Activated T-cell treated with anti-CD3 and anti-CD28 coated beads, Interleukin-2, amount 50 U/mL, for 72 hours (primary cell): ENCODE measurements at regions not wholly inside any gene's neighbourhood (a gene's known extent, or its start where the extent isn't known, plus 50 kb on each side); places are given as distances from the start of the nearest gene placed in this dataset.

Experiments
- ATAC-seq, 2 donors: fragments of 150-1000 bp; cut with Tn5 transposase; replicated peaks in 1 of 2; 2 replicates each; pipeline ENCODE4 v1.10.0; 2021; ENCODE audit warnings: moderate library complexity in 2 of 2, mild to moderate bottlenecking in 1 of 2
- DNase-seq, 2 donors: peaks; one replicate each; pipeline ENCODE4 v3.0.0; 2021 to 2022; ENCODE audit warnings: mixed read lengths in 1 of 2
- H3K27ac Mint-ChIP-seq: one replicate; pipeline ENCODE4 v1.8.0; 2022; ENCODE audit warnings: mild to moderate bottlenecking, moderate library complexity, mixed read lengths
- H3K27me3 Mint-ChIP-seq: one replicate; pipeline ENCODE4 v1.8.0; 2022; ENCODE audit warnings: low read depth, mixed read lengths
- H3K36me3 Mint-ChIP-seq, 2 donors: one replicate each; pipeline ENCODE4 v1.8.0; 2022; ENCODE audit warnings: mixed read lengths in 2 of 2, mild to moderate bottlenecking in 1 of 2; ENCODE audit not compliant: insufficient read depth in 2 of 2
- H3K4me1 Mint-ChIP-seq: one replicate; pipeline ENCODE4 v1.8.0; 2022; ENCODE audit warnings: low read depth, mixed read lengths
- H3K4me3 Mint-ChIP-seq, 2 donors: one replicate each; pipeline ENCODE4 v1.8.0; 2022; ENCODE audit warnings: mild to moderate bottlenecking in 2 of 2, mixed read lengths in 2 of 2, moderate library complexity in 2 of 2
- H3K9me3 Mint-ChIP-seq, 2 donors: one replicate each; pipeline ENCODE4 v1.8.0; 2022; ENCODE audit warnings: mixed read lengths in 2 of 2

- Mint-ChIP-seq H3K27me3 (no peaks in the 10 kb centered on the region), H3K36me3 (peaks cover 0 to 4% of the 10 kb centered on the region in 2 donors), H3K27ac (no peak overlapping the region), H3K4me3 (no peak overlapping the region), H3K4me1 (no peaks in the 10 kb centered on the region), H3K9me3 (peaks cover 4 to 5% of the 10 kb centered on the region in 2 donors)
- DNase-seq (no peak), ATAC-seq (no peak)
Measured at GRCh38 chr15:81987628-81988027, 58.2 kb downstream of the MEX3B start.

DNA sequence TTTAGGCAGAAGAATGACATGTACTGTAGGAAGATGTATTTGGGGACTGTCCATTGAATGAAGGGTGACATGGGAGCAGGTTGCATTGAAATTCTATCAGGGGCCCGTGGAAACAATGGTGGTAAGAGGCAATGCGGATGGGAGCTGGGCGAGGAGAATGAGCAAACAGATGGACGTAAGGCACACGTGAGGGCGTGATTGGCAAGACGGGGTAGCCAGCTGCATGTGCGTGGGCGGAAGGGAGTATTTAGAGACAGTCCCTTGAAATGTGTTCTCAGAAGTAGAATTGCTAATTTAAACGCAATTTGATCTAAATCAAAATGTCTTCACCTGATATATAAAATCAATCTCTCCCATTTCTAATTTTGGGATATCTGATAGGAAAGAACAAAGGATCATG is 62.3 kb downstream of the MEX3B start:
- Mint-ChIP-seq H3K4me3 (no peak overlapping the region), H3K4me1 (no peaks in the 10 kb centered on the region), H3K27ac (no peak overlapping the region), H3K27me3 (no peaks in the 10 kb centered on the region), H3K9me3 (peaks cover 0 to 1% of the 10 kb centered on the region in 2 donors), H3K36me3 (no peaks in the 10 kb centered on the region)
- DNase-seq, result no peak
- ATAC-seq, result no peak

DNA sequence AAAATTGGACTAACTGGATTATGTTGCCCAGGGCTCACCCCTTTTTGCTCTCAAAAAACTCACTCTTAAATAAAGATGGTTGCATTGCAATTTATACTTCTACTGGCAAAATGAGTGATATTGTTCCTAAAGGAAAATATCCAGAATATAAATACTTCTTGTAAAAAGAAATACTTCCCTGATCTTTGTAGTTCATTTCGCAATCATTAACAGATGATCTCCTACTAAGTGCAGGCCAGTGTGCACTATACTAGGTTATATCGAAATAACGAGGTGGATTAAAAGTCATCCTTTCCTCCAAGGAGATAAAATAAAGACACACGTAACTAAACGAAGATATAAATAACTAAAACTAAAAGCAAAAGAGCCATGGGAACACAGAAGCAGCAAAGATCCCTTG is 63.0 kb downstream of the MEX3B start:
- no peak overlapping the region for H3K27ac Mint-ChIP-seq
- peaks cover 0 to 2% of the 10 kb centered on the region in 2 donors for H3K36me3 Mint-ChIP-seq
- H3K4me3 Mint-ChIP-seq, result no peak overlapping the region
- H3K27me3 Mint-ChIP-seq, result no peaks in the 10 kb centered on the region
- ATAC-seq, result no peak
- no peak for DNase-seq
- H3K9me3 Mint-ChIP-seq, result peaks cover 5% of the 10 kb centered on the region in 2 donors
- no peaks in the 10 kb centered on the region for H3K4me1 Mint-ChIP-seq

GRCh38 chr15:81981908-81982307 is 63.9 kb downstream of the MEX3B start:
- peaks cover 0 to 2% of the 10 kb centered on the region in 2 donors for H3K36me3 Mint-ChIP-seq
- H3K9me3 Mint-ChIP-seq, result peaks cover 8% of the 10 kb centered on the region in 2 donors
- H3K4me1 Mint-ChIP-seq, result no peaks in the 10 kb centered on the region
- H3K4me3 Mint-ChIP-seq, result no peak overlapping the region
- ATAC-seq (no peak), DNase-seq (no peak)
- no peaks in the 10 kb centered on the region for H3K27me3 Mint-ChIP-seq
- H3K27ac Mint-ChIP-seq, result no peak overlapping the region

DNA sequence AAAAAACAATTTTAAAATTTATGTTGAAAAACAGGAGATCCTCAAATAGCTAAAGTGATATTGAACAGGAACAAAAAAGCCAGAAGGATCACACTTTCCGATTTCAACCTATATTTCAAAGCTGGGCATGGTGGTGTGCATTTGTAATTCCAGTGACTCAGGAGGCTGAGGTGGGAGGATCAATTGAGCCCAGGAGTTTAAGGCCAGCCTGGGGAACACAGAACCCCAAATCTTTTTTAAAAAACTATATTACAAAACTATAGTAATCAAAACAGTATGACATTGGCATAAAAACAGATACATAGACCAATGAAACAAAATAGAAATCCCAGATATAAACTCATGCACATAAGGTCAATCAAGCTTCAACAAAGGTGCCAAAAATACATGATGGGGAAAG is 68.4 kb downstream of the MEX3B start:
- peaks cover 2 to 9% of the 10 kb centered on the region in 2 donors for H3K36me3 Mint-ChIP-seq
- no peaks in the 10 kb centered on the region for H3K27me3 Mint-ChIP-seq
- ATAC-seq (no peak), DNase-seq (no peak)
- no peaks in the 10 kb centered on the region for H3K4me1 Mint-ChIP-seq
- no peak overlapping the region for H3K27ac Mint-ChIP-seq
- no peak overlapping the region for H3K4me3 Mint-ChIP-seq
- H3K9me3 Mint-ChIP-seq, result peaks cover 14 to 16% of the 10 kb centered on the region in 2 donors

GRCh38 chr15:81968691-81969090 is 77.1 kb downstream of the MEX3B start:
- no peak for ATAC-seq
- peaks cover 2 to 5% of the 10 kb centered on the region in 2 donors for H3K36me3 Mint-ChIP-seq
- H3K4me3 Mint-ChIP-seq, result no peak overlapping the region
- no peak overlapping the region for H3K27ac Mint-ChIP-seq
- H3K9me3 Mint-ChIP-seq, result peaks cover 3 to 5% of the 10 kb centered on the region in 2 donors
- H3K27me3 Mint-ChIP-seq, result peaks cover 2% of the 10 kb centered on the region
- DNase-seq, result no peak
- no peaks in the 10 kb centered on the region for H3K4me1 Mint-ChIP-seq

DNA sequence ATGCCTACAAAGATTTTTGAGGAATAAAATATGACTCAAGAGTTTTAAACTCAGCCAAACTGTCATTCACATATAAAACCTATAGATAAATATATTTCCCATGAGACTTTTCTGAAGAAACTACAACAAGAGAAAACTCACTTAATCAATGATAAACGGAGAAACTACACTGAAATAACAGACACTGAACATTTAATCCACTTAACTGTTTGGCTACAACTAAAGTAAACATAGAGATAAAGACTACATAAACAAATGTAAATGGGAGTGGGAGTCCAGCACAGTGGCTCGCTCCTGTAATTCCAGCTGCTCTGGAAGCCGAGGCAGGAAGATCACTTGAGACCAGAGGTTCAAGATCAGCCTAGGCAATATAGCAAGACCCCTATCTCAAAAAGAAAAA is 79.2 kb downstream of the MEX3B start:
- no peak for DNase-seq
- no peaks in the 10 kb centered on the region for H3K36me3 Mint-ChIP-seq
- no peaks in the 10 kb centered on the region for H3K4me1 Mint-ChIP-seq
- H3K4me3 Mint-ChIP-seq, result no peak overlapping the region
- no peak overlapping the region for H3K27ac Mint-ChIP-seq
- no peak for ATAC-seq
- no peaks in the 10 kb centered on the region for H3K9me3 Mint-ChIP-seq
- peaks cover 7% of the 10 kb centered on the region for H3K27me3 Mint-ChIP-seq

DNA sequence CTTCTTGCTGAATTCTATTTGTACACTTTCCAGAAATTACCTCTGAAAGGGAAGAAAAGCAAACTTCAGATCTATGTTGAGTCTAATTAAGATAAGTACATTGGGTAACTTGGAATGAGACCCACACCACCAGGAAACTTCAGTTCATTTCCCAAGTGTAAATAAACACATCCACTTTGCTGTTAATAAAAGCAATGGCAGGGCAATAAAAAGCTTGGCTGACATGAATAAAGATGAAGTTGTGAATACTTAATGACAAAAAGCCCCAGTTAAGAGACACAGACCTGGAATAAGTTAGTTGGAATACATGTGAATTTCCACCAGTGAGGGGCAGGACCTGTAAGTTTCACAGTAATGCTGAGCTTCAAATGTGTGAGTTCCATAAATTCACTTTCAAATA is 83.3 kb downstream of the MEX3B start:
- H3K9me3 Mint-ChIP-seq, result no peaks in the 10 kb centered on the region
- H3K36me3 Mint-ChIP-seq, result no peaks in the 10 kb centered on the region

GRCh38 chr15:81959196-81959595 is 86.6 kb downstream of the MEX3B start:
- ATAC-seq (no peak), DNase-seq (no peak)
- Mint-ChIP-seq H3K27me3 (peaks cover 7% of the 10 kb centered on the region), H3K27ac (no peak overlapping the region), H3K36me3 (no peaks in the 10 kb centered on the region), H3K4me3 (no peak overlapping the region), H3K4me1 (no peaks in the 10 kb centered on the region), H3K9me3 (no peaks in the 10 kb centered on the region)

More for the DNA sequence above, 83.3 kb downstream of the MEX3B start:
- ATAC-seq (no peak), DNase-seq (no peak)
- Mint-ChIP-seq H3K4me3 (no peak overlapping the region), H3K4me1 (no peaks in the 10 kb centered on the region), H3K27me3 (peaks cover 7% of the 10 kb centered on the region), H3K27ac (no peak overlapping the region)

DNA sequence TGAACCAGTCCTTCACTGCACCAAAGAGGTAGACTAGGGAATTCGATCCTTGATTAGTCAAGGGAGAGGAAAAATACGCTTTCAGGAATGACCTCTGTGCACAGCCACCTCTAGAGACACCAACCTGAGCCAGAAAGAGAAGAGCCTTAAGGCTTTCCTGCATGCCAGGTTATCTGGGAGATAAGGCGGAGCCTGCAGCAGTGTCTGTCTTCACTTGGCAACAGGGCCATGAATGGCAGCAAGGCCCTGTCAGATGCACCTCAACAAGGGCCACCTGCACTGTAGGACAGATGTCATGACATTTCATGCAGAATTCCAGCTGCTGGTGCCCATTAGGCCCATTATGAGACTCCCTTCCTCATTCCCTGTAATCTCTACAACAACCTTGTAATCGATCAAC is 88.1 kb downstream of the MEX3B start:
- H3K36me3 Mint-ChIP-seq, result no peaks in the 10 kb centered on the region
- H3K27me3 Mint-ChIP-seq, result no peaks in the 10 kb centered on the region
- ATAC-seq (no peak), DNase-seq (no peak)
- no peak overlapping the region for H3K27ac Mint-ChIP-seq
- H3K4me1 Mint-ChIP-seq, result no peaks in the 10 kb centered on the region
- H3K9me3 Mint-ChIP-seq, result no peaks in the 10 kb centered on the region
- H3K4me3 Mint-ChIP-seq, result no peak overlapping the region

- no peaks in the 10 kb centered on the region for H3K36me3 Mint-ChIP-seq
Measured at GRCh38 chr15:81955382-81956062, 90.3 kb downstream of the MEX3B start.

DNA sequence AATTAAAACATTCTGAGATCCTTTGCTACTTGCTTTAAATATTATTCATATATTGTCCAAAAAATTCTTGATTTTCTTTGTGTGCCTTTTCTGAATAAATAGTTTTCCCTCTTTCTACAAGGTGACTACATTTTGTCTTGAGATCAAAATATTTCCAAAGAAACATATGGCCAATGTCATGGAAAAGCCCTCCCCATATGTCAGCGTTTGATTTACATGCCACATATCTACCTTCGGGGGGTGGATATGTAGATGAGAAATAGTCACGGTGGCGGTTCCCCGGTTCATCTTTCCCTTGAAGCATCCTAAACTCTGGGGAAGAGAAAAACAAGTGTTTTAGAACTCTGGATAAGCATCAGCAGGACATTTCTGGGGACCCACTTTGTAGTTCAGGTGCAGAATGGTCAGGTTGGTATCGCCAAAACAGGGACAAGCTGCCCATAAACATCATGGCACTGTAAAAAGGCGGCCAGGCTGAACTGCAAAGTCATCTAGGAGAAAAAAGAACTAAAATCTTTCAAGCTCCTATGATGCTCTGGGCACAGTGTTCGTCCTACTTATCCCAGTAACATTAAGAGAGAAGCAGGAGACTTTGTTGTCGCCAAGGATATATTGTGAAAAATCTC is 91.5 kb downstream of the MEX3B start:
- no peak for DNase-seq
- Mint-ChIP-seq H3K9me3 (peaks cover 0 to 2% of the 10 kb centered on the region in 2 donors), H3K27ac (no peak overlapping the region), H3K4me3 (no peak overlapping the region), H3K27me3 (peaks cover 9% of the 10 kb centered on the region), H3K4me1 (no peaks in the 10 kb centered on the region), H3K36me3 (no peaks in the 10 kb centered on the region)
- no peak for ATAC-seq

More at GRCh38 chr15:81955382-81956062, 90.3 kb downstream of the MEX3B start:
- Mint-ChIP-seq H3K27me3 (peaks cover 9% of the 10 kb centered on the region), H3K4me3 (no peak overlapping the region), H3K4me1 (no peaks in the 10 kb centered on the region), H3K9me3 (peaks cover 0 to 2% of the 10 kb centered on the region in 2 donors), H3K27ac (no peak overlapping the region)
- DNase-seq (no peak), ATAC-seq (no peak)

DNA sequence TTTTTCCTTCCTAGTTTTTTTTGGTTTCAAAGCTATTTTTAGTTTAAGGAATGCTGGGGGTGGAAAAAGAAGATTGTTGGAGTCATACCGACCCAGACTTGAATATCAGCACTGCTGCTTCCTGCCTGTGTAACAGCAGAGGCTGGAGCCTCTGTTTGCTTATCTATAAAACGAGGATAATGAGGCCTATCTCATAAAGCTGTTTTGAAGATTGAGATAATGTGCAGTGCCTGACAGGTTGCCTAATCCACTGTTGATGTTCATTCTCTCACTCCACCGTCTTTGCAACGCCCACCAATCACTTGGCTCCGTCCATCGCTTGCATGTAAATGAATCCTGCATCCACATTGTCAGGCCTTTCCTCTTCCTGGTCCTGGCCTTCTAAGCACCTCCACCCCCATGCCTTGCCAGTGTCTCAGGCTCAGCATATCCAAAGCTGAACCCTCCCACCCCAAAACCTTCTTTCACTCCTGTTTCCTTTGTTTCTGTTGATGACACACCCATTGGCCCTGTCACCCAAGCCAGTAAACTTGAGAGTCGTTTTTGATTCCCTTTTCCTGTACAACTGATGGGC is 94.9 kb downstream of the MEX3B start:
- peaks cover 9% of the 10 kb centered on the region for H3K27me3 Mint-ChIP-seq
- ATAC-seq (no peak), DNase-seq (no peak)
- H3K9me3 Mint-ChIP-seq, result peaks cover 0 to 2% of the 10 kb centered on the region in 2 donors
- H3K27ac Mint-ChIP-seq, result no peak overlapping the region
- peaks cover 7% of the 10 kb centered on the region for H3K4me1 Mint-ChIP-seq
- H3K4me3 Mint-ChIP-seq, result no peak overlapping the region
- no peaks in the 10 kb centered on the region for H3K36me3 Mint-ChIP-seq
